NT2/D1 (cell line): ENCODE measurements at regions not wholly inside any gene's neighbourhood (a gene's known extent, or its start where the extent isn't known, plus 50 kb on each side); places are given as distances from the start of the nearest gene placed in this dataset.

Source experiments
- SUZ12 ChIP-seq: IDR thresholded peaks from 2 replicates; pipeline ENCODE4 v1.6.1; 2011; ENCODE audit not compliant: insufficient read length, insufficient read depth; ENCODE audit errors: extremely low read depth
- YY1 ChIP-seq: IDR thresholded peaks from 2 replicates; pipeline ENCODE4 v1.6.1; 2011; ENCODE audit not compliant: insufficient read length, insufficient read depth
- ZNF274 ChIP-seq: IDR thresholded peaks from 2 replicates; pipeline ENCODE4 v1.6.1; 2011; ENCODE audit warnings: mild to moderate bottlenecking, low read depth, low read length

DNA sequence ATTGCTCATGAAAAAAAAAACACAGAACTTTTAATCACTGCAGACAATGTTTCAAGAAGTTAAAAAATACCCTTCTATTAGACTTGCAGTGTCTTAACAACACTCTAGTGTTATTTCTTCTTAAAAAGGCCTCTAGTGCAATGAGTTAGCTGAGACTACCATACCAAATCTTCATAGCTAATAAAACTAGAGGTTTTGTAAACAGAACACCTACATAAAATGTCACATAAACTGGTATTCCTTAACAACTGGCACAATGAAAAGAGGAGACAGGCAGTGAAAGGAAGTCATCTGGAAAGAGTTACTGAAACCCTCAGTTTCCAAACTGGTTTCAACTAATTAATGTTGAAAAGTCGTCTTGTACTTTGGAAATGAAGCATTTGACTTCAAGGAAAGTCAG lies 394.2 kb upstream of the PMFBP1 start:
- TF ChIP-seq ZNF274: no peak
- TF ChIP-seq SUZ12: no peak
- TF ChIP-seq YY1: no peak
